ENCODE measurements at regions not wholly inside any gene's neighbourhood (a gene's known extent, or its start where the extent isn't known, plus 50 kb on each side); places are given as distances from the start of the nearest gene placed in this dataset.

DNA sequence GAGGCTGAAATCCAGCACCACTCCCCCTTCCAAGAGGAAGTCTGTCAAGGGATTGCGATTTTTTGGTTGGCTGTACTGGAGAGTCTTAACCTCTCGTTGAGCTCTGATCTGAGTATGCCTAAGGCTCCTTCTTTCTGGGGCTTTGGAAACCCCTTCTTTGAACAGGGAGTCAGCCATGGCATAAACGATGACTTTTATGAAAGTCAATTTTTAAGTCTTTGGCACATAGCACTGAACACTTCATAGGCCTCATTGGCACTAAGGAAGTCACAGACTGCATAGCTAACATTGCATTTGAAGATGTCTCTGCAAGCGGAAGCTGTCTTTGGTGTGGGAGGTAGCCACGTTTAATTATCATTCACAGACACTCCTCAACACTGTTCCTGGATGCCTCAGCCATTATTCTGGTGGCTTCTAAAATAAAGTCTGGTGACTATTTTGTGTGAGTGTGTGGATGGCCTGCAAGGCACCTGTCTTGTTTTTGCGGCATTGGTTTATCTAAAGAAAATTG lies 148.2 kb upstream of the NCK2 start:
- TF ChIP-seq POLR2A (IDR thresholded peaks at IDR 0.05; ENCODE audit: low read depth, low read length) (no peak), TAF1 (IDR thresholded peaks at IDR 0.05; ENCODE audit: low read depth, low read length) (no peak), SPI1 (IDR thresholded peaks at IDR 0.05; ENCODE audit: low read depth, low read length) (no peak), POLR2AphosphoS5 (IDR thresholded peaks at IDR 0.05; ENCODE audit: low read depth, low read length) (no peak)
